NCI-H146 (cell line): ENCODE measurements at regions not wholly inside any gene's neighbourhood (a gene's known extent, or its start where the extent isn't known, plus 50 kb on each side); places are given as distances from the start of the nearest gene placed in this dataset.

Source experiments
- DNase-seq: peaks from one replicate; lab custom pipeline; 2025; lab: John Stamatoyannopoulos, UW

- no peak for DNase-seq
These were observed 714.5 kb upstream of the EYS start for GRCh38 chr6:66421570-66421969.

- no peak for DNase-seq
These were observed 711.9 kb upstream of the EYS start for GRCh38 chr6:66418906-66419305.

- DNase-seq, result no peak
These were observed 696.9 kb upstream of the EYS start for GRCh38 chr6:66403966-66404365.

- DNase-seq, result no peak
These were observed 695.8 kb upstream of the EYS start for GRCh38 chr6:66402873-66403272.

- DNase-seq, result no peak
These were observed 689.5 kb upstream of the EYS start for GRCh38 chr6:66396549-66396948.

GRCh38 chr6:66396145-66396544 is 689.1 kb upstream of the EYS start:
- no peak for DNase-seq

- no peak for DNase-seq
These were observed 683.4 kb upstream of the EYS start for GRCh38 chr6:66390393-66390792.

GRCh38 chr6:66376001-66376400 is 669.0 kb upstream of the EYS start:
- DNase-seq, result no peak

GRCh38 chr6:66369407-66369806 is 662.4 kb upstream of the EYS start:
- no peak for DNase-seq

- no peak for DNase-seq
These were observed 655.9 kb upstream of the EYS start for GRCh38 chr6:66362888-66363287.

- DNase-seq, result no peak
These were observed 654.9 kb upstream of the EYS start for GRCh38 chr6:66361886-66362285.

- no peak for DNase-seq
These were observed 650.8 kb upstream of the EYS start for GRCh38 chr6:66357781-66358180.

GRCh38 chr6:66355471-66355870 is 648.4 kb upstream of the EYS start:
- DNase-seq, result no peak

GRCh38 chr6:66344796-66345195 is 637.8 kb upstream of the EYS start:
- DNase-seq, result no peak

GRCh38 chr6:66340736-66341135 is 633.7 kb upstream of the EYS start:
- DNase-seq, result no peak

- no peak for DNase-seq
These were observed 629.1 kb upstream of the EYS start for GRCh38 chr6:66336176-66336575.

GRCh38 chr6:66328200-66328599 is 621.2 kb upstream of the EYS start:
- no peak for DNase-seq

GRCh38 chr6:66326228-66326627 is 619.2 kb upstream of the EYS start:
- DNase-seq, result no peak

- DNase-seq, result no peak
These were observed 614.0 kb upstream of the EYS start for GRCh38 chr6:66321017-66321416.

- DNase-seq, result no peak
These were observed 600.5 kb upstream of the EYS start for GRCh38 chr6:66307490-66307889.

GRCh38 chr6:66291905-66292304 is 584.9 kb upstream of the EYS start:
- no peak for DNase-seq

- no peak for DNase-seq
These were observed 582.9 kb upstream of the EYS start for GRCh38 chr6:66289889-66290288.

GRCh38 chr6:66278115-66278514 is 571.1 kb upstream of the EYS start:
- DNase-seq, result no peak

- no peak for DNase-seq
These were observed 570.4 kb upstream of the EYS start for GRCh38 chr6:66277400-66277799.

- no peak for DNase-seq
These were observed 558.7 kb upstream of the EYS start for GRCh38 chr6:66265737-66266136.
